HG03139 (cell line): ENCODE measurements at regions not wholly inside any gene's neighbourhood (a gene's known extent, or its start where the extent isn't known, plus 50 kb on each side); places are given as distances from the start of the nearest gene placed in this dataset.
"Not testable (repeated sequence)": the region's sequence is repeated elsewhere in the genome, so short reads cannot be mapped to it uniquely, and the experiment has no call there.

ENCODE experiments used
- ATAC-seq: cut with Tn5 transposase; IDR thresholded peaks from one replicate; pipeline ENCODE4 v1.9.1; 2021; ENCODE audit not compliant: unreplicated experiment

- ATAC-seq = no peak
Observed at GRCh38 chr5:109630093-109630492, 59.6 kb upstream of the MAN2A1 start.

GRCh38 chr5:109628591-109628990 lies 61.1 kb upstream of the MAN2A1 start:
- no peak for ATAC-seq

- not testable (repeated sequence) for ATAC-seq
Observed at GRCh38 chr5:109621266-109621665, 68.5 kb upstream of the MAN2A1 start.

- ATAC-seq = no peak
Observed at GRCh38 chr5:109620651-109621050, 69.1 kb upstream of the MAN2A1 start.

GRCh38 chr5:109619606-109620005 lies 70.1 kb upstream of the MAN2A1 start:
- no peak for ATAC-seq

- ATAC-seq = no peak
Observed at GRCh38 chr5:109619021-109619460, 70.7 kb upstream of the MAN2A1 start.

- ATAC-seq = no peak
Observed at GRCh38 chr5:109614981-109615380, 74.7 kb upstream of the MAN2A1 start.

- no peak for ATAC-seq
Observed at GRCh38 chr5:109614301-109614700, 75.4 kb upstream of the MAN2A1 start.

GRCh38 chr5:109612278-109612905 lies 77.3 kb upstream of the MAN2A1 start:
- ATAC-seq = no peak

GRCh38 chr5:109611505-109611904 lies 78.2 kb upstream of the MAN2A1 start:
- no peak for ATAC-seq

GRCh38 chr5:109611061-109611460 lies 78.7 kb upstream of the MAN2A1 start:
- ATAC-seq = no peak

GRCh38 chr5:109610581-109610980 lies 79.1 kb upstream of the MAN2A1 start:
- no peak for ATAC-seq

- no peak for ATAC-seq
Observed at GRCh38 chr5:109605207-109605730, 84.5 kb upstream of the MAN2A1 start.

GRCh38 chr5:109604758-109605157 lies 85.0 kb upstream of the MAN2A1 start:
- no peak for ATAC-seq

GRCh38 chr5:109601736-109602135 lies 88.0 kb upstream of the MAN2A1 start:
- ATAC-seq = no peak

- ATAC-seq = no peak
Observed at GRCh38 chr5:109597893-109598292, 91.8 kb upstream of the MAN2A1 start.

- no peak for ATAC-seq
Observed at GRCh38 chr5:109594217-109594616, 95.5 kb upstream of the MAN2A1 start.

- no peak for ATAC-seq
Observed at GRCh38 chr5:109590799-109591198, 98.9 kb upstream of the MAN2A1 start.

- ATAC-seq = no peak
Observed at GRCh38 chr5:109589986-109590385, 99.7 kb upstream of the MAN2A1 start.

- ATAC-seq = no peak
Observed at GRCh38 chr5:109589239-109589638, 100.5 kb upstream of the MAN2A1 start.

GRCh38 chr5:109588281-109589035 lies 101.3 kb upstream of the MAN2A1 start:
- ATAC-seq = no peak

- no peak for ATAC-seq
Observed at GRCh38 chr5:109584986-109585599, 104.6 kb upstream of the MAN2A1 start.
